ENCODE measurements at regions not wholly inside any gene's neighbourhood (a gene's known extent, or its start where the extent isn't known, plus 50 kb on each side); places are given as distances from the start of the nearest gene placed in this dataset.

DNA sequence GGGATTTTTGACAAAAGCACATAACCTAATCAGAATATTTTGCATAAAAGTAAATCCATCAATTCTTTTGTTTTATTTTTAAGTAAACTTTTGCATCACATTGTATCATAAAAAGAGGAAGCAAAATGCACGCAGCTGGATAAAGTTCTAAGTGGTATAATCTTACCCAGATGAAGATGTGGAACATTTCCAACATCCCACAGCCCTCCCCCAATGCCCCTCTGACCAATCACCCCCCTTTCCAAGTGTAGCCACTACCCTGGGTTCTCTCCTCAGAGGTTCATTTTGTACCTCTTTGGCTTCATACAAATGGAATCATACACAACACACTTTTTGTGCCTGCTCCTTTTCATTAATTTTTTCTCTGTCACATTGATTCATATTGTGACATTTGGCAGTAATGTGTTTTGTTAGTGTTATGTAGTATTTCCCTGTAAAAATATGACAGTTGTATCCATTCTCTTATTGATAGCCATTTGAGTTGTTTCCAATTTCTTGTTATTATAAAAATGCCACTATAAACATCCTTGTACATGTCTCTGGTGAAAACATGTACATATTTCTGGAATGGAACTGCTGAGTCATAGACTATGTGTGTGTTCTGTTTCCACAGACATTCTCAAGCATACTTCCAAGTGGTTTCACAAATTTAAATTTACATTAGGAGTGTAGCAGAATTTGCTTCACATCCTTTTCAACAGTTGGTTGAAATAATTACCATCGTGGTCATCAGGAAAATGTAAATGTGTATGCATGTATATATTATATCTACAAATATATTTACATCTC lies 92.9 kb upstream of the SYNDIG1 start:
- no peak for DNase-seq

DNA sequence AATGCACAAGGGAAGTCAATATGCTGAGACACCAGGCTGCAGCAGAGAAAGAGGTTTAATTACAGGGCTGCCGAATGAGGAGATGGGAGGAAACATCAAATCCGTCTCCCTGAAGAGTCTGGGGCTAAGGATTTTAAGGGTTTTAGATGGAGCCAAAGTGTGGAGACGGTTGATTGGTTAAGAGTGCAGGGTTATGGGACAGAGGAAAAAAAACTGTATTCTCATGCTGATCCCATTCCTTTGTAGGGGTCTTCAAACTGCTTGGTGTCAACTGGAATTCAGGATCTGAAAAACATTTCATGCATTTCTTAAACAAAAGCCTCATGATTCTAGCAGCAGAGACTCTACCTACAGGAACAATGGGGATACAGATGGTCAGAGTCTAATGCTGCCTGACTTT lies 96.1 kb upstream of the SYNDIG1 start:
- no peak for DNase-seq

DNA sequence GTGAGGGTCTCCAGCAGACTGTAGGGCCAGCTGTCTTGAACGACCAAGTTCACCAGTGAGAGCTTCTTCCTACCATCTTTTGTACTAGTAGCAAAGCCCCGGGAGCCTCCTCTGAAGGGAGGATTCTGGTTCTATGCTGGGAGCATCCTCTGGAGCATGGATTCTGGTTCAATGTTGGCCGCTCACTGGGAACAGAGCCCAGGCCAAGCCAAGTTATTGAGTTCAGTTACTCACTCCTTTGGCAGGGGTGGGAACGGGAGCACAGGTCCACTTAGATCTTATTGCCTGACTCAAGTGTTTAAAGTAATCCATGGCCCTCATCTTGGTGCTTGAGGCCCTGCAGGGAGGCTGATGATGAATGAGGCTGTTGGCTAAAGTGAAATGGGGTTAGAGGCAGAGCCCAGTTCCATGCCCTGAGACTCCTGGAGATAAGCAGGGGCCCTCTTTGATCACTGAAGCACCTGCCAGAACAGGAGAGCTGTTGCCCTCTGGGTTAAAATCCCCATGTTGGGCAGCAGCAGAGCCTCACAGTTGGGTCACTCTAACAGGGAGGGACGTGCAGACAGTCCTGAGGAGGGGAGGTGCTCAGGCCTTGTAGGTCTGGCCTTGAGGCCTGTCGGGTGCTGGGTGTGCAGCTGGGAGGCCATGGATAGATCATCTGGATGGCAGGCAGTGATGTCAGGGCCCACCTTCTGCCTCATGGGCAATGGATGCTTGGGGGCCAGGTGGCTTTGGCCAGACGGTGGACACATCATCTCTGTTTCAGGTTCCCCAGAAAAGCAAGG lies 98.3 kb upstream of the SYNDIG1 start:
- DNase-seq, result no peak

DNA sequence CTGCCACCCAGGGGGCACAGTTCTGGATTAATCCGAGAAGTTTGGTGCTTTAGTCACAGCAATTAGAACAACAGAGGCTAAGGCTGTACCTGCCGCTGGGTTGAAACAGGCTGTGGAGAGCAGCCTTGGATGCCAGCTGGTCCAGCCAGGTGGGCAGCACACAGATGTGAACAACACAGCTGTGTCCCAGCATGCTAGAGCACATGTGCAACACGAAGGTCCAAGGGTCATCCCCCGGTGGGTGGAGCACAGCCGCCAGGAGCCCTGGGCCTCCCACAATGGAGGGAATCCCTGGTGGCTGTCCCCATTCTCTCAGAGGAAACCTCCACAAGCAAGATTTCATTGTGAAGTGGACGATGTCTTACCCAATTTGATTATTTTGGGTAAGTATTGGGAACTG lies 99.2 kb upstream of the SYNDIG1 start:
- DNase-seq, result no peak

DNA sequence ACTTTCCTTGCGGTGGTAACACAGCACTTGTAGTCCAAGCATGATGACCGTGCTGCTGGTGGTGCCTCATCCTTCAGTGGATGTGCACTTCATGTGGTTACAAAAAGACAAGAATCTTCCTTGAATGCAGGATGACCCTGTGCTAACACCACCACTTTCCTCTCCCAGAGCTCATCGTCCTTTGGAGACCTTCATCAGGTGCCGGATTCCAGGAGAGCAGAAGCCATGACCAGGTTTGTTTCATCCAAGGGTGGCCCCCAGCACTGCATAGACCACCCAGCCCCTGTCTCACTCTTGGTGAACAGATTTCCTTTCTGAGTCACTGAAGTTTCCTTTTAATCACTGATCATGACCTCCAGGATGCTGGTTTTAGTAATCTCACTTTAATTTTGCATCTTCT lies 101.2 kb upstream of the SYNDIG1 start:
- DNase-seq, result no peak

DNA sequence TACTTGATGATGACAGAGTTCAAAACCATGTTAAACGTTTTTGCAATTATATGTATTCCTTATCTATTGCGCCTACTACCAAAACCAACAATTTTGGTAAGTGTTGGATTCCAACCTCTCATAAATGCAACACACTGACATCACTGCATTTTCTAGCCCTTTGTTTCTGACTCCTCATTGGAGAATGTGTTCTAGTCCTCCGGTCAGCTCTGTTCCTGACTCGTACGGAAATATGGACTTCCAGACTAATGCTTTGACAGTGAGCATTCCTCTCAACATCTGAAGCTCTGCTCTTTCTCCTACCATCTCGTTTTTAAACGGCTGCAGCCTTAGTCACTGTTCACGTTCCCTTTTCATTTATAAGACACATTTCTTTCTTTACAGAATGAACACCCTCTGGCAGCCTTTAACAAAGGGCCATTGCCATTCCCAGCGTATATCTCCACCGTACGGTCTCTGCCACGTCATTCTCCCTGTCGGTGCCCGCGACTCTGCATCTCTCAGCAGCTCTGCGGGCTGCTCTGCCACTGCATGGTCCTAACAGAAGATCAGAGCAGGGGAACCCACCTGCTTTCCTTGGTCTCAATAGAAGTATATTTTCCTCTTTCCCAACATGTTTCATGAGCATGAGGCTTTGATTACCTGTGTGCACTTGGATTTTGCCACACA lies 103.0 kb upstream of the SYNDIG1 start:
- peak; percentile 8 for DNase-seq

DNA sequence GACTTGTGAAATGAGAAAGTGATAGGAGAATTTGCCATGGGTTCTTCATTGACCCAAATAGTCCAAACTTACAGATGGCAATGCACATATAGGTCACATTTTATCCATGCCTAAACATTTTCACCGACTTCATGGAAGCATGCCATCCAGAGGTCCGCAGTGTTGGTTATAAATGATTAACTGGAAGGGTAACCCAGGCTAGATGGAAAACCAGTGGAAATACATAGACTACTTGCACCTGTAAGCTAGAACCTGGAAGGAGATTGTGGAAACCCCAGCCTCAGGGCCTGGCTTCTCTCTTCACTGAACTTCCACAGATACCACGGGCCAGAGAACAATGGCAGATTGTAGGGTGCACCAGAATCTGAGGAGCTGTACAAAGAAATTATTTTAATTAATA lies 103.8 kb upstream of the SYNDIG1 start:
- no peak for DNase-seq

DNA sequence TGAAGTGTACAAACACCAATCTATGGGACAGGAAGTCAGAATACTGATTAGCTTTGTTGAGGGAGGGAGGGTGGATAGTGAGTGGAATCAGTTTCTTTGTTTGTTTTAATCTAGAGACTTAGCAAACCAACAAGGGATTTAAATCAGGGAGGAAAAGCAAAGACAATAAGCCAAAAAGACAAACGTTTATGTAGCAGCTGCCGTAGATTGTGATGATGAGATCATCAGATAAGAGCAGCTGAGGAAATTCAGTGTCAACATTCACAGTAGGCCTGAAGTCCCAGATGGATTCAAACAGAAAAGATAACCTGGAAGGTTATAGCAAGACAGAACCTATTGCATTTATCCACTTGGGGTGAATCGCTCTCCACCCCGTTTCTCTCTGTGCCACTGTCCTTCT lies 104.9 kb upstream of the SYNDIG1 start:
- no peak for DNase-seq

DNA sequence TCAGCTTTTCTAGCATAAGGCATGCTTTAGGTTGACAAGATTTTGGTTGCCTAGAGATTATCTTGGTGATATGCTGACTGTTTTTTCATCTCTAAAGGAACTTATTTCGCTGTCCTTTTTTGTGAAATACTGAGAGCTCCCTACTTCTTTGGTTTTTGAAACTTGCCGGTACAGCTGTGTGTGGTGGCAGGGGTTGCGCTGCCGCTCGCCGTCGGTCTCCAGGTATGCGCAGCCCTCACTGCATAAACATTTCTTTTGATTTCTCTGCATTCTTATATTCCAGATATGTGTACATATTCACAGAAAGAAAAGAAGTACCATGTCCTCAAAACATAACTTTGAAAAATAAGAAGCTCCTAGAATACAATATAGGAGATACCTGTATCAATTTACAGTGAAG lies 106.4 kb upstream of the SYNDIG1 start:
- DNase-seq, result no peak

DNA sequence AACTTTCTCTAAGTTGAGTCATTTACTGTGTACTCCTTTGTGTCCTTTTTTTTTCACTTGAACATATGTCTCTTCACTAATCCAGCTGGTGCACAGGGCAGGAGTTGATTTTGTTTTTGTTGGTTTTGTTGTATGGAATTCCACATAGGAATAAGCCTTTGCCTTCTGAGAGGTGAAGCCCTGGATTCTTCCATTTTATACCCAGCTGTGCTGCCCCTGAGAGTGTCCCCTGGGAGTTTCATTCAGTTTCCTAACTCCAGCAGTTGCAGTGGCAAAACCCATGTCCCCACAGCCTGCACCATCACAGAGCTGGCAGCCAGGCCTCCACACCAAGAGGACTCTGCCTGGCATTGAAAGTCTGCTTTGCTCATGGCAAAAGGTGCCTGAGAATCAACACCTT lies 107.3 kb upstream of the SYNDIG1 start:
- DNase-seq, result no peak

DNA sequence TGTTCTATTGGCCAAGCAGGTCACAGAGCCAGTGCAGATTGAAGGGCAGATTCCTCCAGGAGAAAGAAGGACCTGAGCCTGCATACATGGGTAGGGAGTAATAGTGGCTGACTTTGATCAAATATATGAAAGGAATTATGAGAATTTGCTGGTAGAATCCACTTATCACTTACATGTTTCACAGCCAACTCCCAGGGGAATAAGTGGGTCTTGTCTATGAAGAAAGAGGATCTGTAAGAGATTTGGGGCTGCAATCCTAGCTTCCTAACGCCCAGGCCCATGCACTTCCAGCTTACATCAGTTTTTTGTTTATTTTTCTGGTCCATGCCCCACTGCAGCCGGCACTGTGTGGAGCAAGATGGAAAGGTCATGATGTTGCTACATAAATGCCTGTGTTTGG lies 107.9 kb upstream of the SYNDIG1 start:
- no peak for DNase-seq

DNA sequence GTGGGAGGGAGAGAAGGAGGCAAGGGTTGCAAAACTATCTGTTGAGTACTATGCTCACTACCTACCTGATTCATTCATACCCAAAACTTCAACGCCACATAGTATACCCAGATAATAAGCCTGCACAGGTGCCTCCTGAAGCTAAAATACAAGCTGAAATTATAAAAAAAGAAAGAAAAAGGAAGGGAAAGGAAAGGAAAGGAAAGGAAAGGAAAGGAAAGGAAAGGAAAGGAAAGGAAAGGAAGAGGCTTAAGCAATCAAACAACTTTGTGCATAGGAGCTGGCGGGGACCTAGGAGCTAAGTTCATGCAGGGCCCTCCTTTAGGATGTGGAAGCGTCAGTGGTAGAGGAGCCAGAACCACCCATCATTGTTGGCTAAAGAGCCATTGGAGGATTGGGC lies 108.9 kb upstream of the SYNDIG1 start:
- no peak for DNase-seq

DNA sequence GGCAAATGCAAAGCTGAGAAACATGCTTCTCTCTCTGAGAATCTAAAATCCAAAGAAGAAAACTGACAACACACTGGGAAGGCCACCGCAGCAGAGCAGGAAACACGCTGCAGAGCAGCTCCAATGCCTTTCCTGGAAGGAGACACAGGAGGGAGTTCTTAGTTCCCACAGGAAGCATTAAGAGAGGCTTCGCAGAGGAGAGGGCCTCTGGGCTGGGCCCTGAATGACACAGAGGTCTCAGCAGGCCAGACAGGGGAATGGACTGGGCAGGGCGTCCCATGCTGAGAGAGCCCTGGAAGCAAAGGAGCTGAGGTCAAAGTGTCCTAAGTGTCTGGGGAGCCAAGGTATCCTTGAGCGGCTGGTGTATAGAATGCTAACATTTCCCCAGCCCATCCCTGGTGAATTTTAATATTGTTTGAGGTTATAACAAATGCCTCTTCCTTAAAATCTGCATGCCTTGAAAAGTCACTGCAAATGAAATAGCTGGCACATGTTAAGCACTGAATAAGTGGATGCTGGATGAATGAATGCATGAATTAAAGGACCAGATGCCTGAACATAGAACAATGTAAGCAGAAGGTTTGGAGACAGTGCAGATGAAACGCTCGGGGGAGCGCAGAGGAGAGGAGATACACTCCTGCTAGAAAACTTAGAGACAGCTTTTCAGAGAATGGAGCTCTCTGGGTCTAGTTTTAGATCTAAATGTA lies 110.0 kb upstream of the SYNDIG1 start:
- no peak for DNase-seq

DNA sequence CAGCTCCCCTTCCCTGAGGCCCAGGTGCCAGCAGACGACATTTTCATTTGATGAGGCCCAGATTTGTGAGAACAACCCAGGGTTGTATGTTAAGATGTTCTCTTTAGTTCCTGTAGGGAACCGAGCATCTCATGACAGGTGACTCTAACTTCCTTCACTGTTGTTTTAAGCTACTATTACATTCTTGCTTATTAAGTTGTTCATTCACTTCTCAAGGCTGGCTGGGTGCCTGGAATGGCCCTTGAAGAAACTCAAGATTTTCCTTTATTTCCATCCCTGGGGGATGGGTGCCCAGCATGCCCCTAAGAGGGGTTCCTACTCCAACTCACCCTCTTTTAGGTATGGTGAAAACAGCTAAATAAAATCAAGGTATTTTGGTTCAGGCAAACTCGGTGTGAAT lies 111.5 kb upstream of the SYNDIG1 start:
- DNase-seq, result no peak

DNA sequence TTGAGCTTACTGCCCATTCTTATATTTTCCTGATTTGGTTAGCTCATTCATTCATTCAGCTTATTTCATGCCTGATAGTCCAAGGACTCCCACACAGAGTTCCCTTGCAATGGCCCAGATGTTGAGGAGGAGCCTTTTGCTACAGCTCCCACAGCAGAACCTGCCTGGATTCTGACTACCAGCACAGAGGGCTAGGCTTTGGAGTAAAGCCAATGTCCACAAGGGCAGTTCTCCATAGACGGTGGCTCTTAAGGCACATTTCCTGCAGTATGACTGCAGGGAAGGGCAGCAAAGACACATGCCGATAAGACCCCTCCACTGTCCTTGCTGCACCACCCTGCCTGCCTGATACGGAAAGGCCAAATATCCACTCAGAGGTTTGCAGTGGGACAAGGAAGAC lies 112.3 kb upstream of the SYNDIG1 start:
- DNase-seq, result no peak

DNA sequence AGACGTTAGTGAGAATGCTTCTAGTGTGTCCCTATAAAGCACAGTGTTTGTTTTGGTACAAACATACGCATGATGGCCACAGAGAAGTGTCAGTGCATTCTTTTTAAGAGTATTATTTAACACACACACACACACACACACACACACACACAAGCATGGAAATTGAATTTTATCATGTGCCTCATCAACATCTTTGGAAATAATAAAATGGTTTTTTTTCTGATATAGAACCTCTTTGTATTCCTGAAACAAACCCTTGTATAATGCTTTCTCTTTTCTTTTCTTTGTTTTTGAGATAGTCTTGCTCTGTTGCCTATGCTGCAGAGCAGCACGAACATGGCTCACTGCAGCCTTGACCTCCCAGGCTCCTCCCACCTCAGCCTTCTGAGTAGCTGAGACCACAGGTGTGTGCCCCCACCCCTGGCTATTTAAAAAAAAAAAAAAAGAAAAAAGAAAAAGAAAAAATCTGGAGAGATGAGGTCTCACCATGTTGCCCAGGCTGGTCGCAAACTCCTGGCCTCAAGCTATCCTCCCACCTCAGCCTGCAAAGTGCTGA lies 116.2 kb upstream of the SYNDIG1 start:
- DNase-seq, result no peak

DNA sequence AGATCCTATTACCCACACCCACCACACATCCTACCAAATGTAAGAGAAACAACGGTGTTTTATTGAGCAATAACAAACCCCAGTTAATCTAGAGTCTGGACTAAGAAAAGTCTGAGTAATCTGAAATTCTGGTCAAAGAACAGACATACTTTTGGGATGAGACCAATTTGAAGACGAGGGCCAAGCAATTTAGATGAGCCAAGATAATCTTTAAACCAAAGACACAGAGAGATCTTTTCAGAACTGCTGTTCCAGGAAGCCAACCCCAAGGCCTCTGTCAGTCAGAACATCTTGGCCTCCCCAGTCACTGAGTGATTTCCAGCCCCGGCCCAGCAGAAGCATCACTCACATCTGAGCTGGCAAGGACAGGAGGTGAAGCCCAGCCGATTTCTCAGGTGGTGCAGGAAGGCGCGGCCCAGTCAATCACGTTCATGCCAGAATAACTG lies 118.5 kb upstream of the SYNDIG1 start:
- peak; percentile 31 for DNase-seq

DNA sequence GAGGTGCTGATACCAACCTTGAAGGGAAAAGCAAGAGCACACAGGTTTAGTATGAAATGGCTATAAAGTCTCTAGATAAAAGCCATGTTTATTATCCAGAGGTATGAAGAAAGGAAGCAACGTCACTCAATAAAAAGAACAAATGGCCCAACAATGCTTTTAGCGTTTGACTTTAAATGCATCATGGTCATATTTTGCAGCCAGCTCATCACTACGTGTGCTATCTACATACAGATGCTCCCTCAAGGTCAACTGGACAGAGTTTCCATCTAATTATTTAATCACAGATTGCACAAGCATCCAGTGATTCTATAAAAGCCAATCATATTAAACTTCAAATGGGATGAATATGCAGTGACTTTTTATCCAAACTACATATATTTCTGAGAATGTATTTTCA lies 127.6 kb upstream of the SYNDIG1 start:
- DNase-seq, result peak; percentile 49

DNA sequence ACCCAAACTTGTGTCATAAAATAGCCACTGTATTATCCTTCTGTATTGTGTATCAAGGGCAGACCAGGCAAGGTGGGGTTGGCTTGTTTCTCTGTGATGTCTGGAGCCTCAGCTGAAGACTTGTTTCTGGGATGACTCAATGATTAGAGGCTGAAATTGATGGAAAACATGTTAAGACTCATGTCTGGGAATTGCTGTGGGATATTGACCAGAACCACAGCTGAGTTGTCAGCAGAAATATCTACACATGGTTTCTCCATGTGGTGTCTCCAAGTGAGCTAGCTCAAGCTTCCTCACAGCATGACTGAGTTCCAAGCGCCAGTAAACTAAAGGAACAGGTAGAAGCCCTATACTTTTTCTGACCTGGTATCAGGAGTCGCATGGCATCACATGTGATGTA lies 128.5 kb upstream of the SYNDIG1 start:
- no peak for DNase-seq

DNA sequence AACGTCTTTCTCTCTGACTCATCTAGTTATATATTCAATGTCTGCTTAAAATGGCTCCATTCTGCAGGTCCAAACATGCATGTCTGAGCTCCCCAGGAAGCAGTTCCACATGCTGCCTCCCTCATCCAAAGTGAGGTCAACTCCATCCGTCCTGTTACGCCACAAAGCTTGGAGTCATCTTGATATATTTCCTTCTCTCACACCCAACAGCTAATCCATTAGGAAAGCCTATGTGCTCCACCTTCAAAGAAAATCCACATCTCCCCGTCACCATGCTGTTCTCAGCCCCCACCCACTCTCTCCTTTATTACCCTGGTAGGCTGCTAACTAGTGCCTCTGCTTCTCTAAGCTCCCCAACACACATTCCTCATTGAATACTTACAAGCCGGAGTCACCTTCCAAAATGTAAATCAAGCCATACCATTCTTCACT lies 130.2 kb upstream of the SYNDIG1 start:
- peak; percentile 18 for DNase-seq

DNA sequence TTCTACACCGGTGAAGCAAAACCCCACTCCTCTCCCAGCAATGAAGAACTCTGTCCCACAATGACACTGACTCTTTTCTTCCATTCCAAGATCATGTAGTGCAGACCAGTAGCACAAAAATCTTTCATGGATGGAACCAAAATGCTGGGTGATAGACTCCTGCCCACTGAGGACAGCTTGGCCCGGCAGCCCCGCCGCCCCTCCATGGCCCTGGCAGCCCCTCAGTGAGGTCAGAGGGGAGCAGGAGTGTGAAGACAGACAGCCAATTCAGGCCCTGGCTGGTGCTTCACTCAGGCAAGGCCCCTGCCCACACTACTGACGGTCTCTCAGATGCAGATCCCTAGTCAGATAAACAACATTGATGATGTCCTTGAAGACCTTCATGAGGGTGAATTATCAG lies 131.9 kb upstream of the SYNDIG1 start:
- no peak for DNase-seq

DNA sequence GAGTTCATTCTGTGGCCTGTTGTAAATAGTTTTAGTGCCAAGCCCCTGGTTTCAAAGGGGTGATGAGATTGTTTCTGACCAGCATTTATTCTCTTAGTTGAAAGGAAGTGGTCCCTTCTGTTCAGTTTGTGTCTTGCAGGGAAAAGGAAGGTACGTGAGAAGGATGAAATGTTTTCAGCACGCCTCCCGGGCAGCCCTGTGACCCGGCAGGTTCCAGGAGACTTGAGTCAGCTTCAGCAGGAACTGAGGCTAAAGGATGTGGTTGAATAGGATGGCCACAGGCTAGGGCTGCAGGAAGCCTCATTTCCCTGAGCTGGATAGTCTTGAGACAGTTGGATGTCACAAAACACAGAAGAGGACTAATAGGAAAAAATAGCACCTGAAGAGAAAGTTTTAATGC lies 132.4 kb upstream of the SYNDIG1 start:
- DNase-seq, result peak; percentile 82

DNA sequence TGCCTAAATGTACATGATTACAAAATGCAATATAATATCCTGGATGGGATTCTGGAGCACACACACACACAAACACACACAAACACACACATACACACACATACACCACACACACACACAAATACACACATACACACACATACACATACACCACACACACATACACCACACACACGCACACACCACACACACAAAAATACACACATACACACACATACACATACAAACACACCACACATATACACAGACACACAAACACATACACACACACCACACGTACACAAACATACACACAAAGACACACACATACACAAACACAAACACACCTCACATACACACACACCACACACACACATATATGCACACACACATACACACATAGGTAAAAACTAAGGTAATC lies 134.6 kb upstream of the SYNDIG1 start:
- no peak for DNase-seq
